ENCODE measurements at regions not wholly inside any gene's neighbourhood (a gene's known extent, or its start where the extent isn't known, plus 50 kb on each side); places are given as distances from the start of the nearest gene placed in this dataset.

- WGBS, 2 donors: 76 to 87% methylated on average over 4 to 5 of the region's 5 CpGs
- DNase-seq: no peak
- TF ChIP-seq POLR2AphosphoS5 (IDR thresholded peaks at IDR 0.05) (no peak), CTCF (IDR thresholded peaks at IDR 0.05) (no peak), POLR2A (IDR thresholded peaks at IDR 0.05) (no peak), EP300 (IDR thresholded peaks at IDR 0.05) (no peak)
- H3K36me3 ChIP-seq: no peaks in the 10 kb centered on the region
- H3K9me3 ChIP-seq: no peaks in the 10 kb centered on the region
- no peak overlapping the region for H3K4me3 ChIP-seq
- H3K27ac ChIP-seq: no peak overlapping the region
- H3K4me1 ChIP-seq: peaks cover 0 to 5% (median 3%) of the 10 kb centered on the region in 4 donors
- no peaks in the 10 kb centered on the region for H3K27me3 ChIP-seq
- peak in 1 of 2 donors; percentile 53 for ATAC-seq (ENCODE audit: low FRiP score in 2 of 2)
Observed at GRCh38 chr9:107631788-107632187, 142.2 kb upstream of the KLF4 start.

- Histone ChIP-seq H3K27ac (no peak overlapping the region), H3K36me3 (no peaks in the 10 kb centered on the region), H3K4me1 (peaks cover 0 to 2% (median 0%) of the 10 kb centered on the region in 4 donors), H3K9me3 (no peaks in the 10 kb centered on the region), H3K4me3 (no peak overlapping the region), H3K27me3 (no peaks in the 10 kb centered on the region)
- DNase-seq (no peak), ATAC-seq (ENCODE audit: low FRiP score in 2 of 2) (no peak)
- WGBS, 2 donors: 77 to 97% methylated on average over 6 of the region's 6 CpGs
- TF ChIP-seq CTCF (IDR thresholded peaks at IDR 0.05): no peak
- TF ChIP-seq POLR2AphosphoS5 (IDR thresholded peaks at IDR 0.05): no peak
- TF ChIP-seq EP300 (IDR thresholded peaks at IDR 0.05): no peak
- TF ChIP-seq POLR2A (IDR thresholded peaks at IDR 0.05): no peak
Observed at GRCh38 chr9:107630156-107630555, 140.6 kb upstream of the KLF4 start.

GRCh38 chr9:107628444-107628843 lies 138.9 kb upstream of the KLF4 start:
- no peak overlapping the region for H3K27ac ChIP-seq
- ATAC-seq (ENCODE audit: low FRiP score in 2 of 2) (no peak), DNase-seq (no peak)
- 85 to 86% methylated on average over 11 of the region's 11 CpGs for WGBS, 2 donors
- H3K4me1 ChIP-seq: peaks cover 0 to 2% (median 0%) of the 10 kb centered on the region in 4 donors
- H3K36me3 ChIP-seq: no peaks in the 10 kb centered on the region
- H3K27me3 ChIP-seq: no peaks in the 10 kb centered on the region
- no peak overlapping the region for H3K4me3 ChIP-seq
- TF ChIP-seq POLR2AphosphoS5 (IDR thresholded peaks at IDR 0.05): no peak
- no peak for TF ChIP-seq CTCF (IDR thresholded peaks at IDR 0.05)
- no peak for TF ChIP-seq POLR2A (IDR thresholded peaks at IDR 0.05)
- no peaks in the 10 kb centered on the region for H3K9me3 ChIP-seq

- Histone ChIP-seq H3K36me3 (no peaks in the 10 kb centered on the region), H3K27me3 (no peaks in the 10 kb centered on the region), H3K4me3 (no peak overlapping the region), H3K9me3 (no peaks in the 10 kb centered on the region), H3K4me1 (peaks cover 0 to 2% (median 0%) of the 10 kb centered on the region in 4 donors), H3K27ac (no peak overlapping the region)
- TF ChIP-seq EP300 (IDR thresholded peaks at IDR 0.05) (no peak), POLR2A (IDR thresholded peaks at IDR 0.05) (no peak), POLR2AphosphoS5 (IDR thresholded peaks at IDR 0.05) (no peak), CTCF (IDR thresholded peaks at IDR 0.05) (no peak)
- DNase-seq (no peak), ATAC-seq (ENCODE audit: low FRiP score in 2 of 2) (no peak)
- 49 to 63% methylated on average over 4 of the region's 4 CpGs for WGBS, 2 donors
Observed at GRCh38 chr9:107627781-107628180, 138.2 kb upstream of the KLF4 start.

- Histone ChIP-seq H3K4me1 (peaks cover 0 to 2% (median 0%) of the 10 kb centered on the region in 4 donors), H3K9me3 (no peaks in the 10 kb centered on the region), H3K4me3 (no peak overlapping the region), H3K27ac (no peak overlapping the region), H3K36me3 (no peaks in the 10 kb centered on the region), H3K27me3 (no peaks in the 10 kb centered on the region)
- TF ChIP-seq CTCF (IDR thresholded peaks at IDR 0.05) (no peak), POLR2A (IDR thresholded peaks at IDR 0.05) (no peak), POLR2AphosphoS5 (IDR thresholded peaks at IDR 0.05) (no peak), EP300 (IDR thresholded peaks at IDR 0.05) (no peak)
- DNase-seq (no peak), ATAC-seq (ENCODE audit: low FRiP score in 2 of 2) (no peak)
- WGBS, 2 donors: 93 to 95% methylated on average over 6 of the region's 6 CpGs
Observed at GRCh38 chr9:107626118-107626517, 136.5 kb upstream of the KLF4 start.
